IMR-90 (cell line): ENCODE measurements at regions not wholly inside any gene's neighbourhood (a gene's known extent, or its start where the extent isn't known, plus 50 kb on each side); places are given as distances from the start of the nearest gene placed in this dataset.
"Not testable (repeated sequence)": the region's sequence is repeated elsewhere in the genome, so short reads cannot be mapped to it uniquely, and the experiment has no call there.

Experiments used
- ATAC-seq: fragments of 200-7000 bp; cut with Tn5 transposase; 2 replicates; pipeline ENCODE4 v1.9.1; 2020; ENCODE audit warnings: low read depth, mild to moderate bottlenecking, moderate library complexity
- BruUV-seq: library from RNA; stranded (reverse); fragments of 400-500 nt; replicated peaks from 2 replicates; lab custom pipeline; 2021; lab: Mats Ljungman, UMichigan
- CTCF ChIA-PET: fragments of 300-600 bp; formaldehyde crosslinking; extraction: SDS; loops from one replicate; lab custom pipeline; 2021; ENCODE audit warnings: antibody characterized with exemption; lab: Yijun Ruan, JAX
- POLR2A ChIA-PET: fragments of 300-600 bp; sonication (Branson Sonifier 250); formaldehyde crosslinking; loops from one replicate; lab custom pipeline; 2022; ENCODE audit warnings: antibody characterized with exemption; ENCODE audit not compliant: unreplicated experiment; lab: Charles Lee
- DNase-seq: peaks from one replicate; pipeline ENCODE4 v3.0.0; 2013
- H2AFZ ChIP-seq: replicated peaks from 2 replicates; pipeline ENCODE3; 2013; ENCODE audit warnings: low read length, mild to moderate bottlenecking; ENCODE audit not compliant: poor library complexity
- H2AK5ac ChIP-seq: 2 replicates; pipeline ENCODE4 v1.6.1; 2013; ENCODE audit warnings: low read depth, low read length, inconsistent platforms
- H2AK9ac ChIP-seq: replicated peaks from 2 replicates; pipeline ENCODE3; 2013; ENCODE audit warnings: mild to moderate bottlenecking, low read depth, low read length, moderate library complexity; ENCODE audit not compliant: poor library complexity
- H2BK120ac ChIP-seq: 2 replicates; pipeline ENCODE4 v1.6.1; 2013; ENCODE audit warnings: low read depth, low read length, inconsistent platforms
- H2BK15ac ChIP-seq: 3 replicates; pipeline ENCODE4 v1.6.1; 2013; ENCODE audit warnings: low read depth, low read length, inconsistent platforms
- H2BK20ac ChIP-seq: 2 replicates; pipeline ENCODE4 v1.6.1; 2013; ENCODE audit warnings: low read depth, mild to moderate bottlenecking, inconsistent platforms, low read length, moderate library complexity
- H2BK5ac ChIP-seq: 2 replicates; pipeline ENCODE4 v1.6.1; 2013; ENCODE audit warnings: mild to moderate bottlenecking, low read depth, low read length, inconsistent platforms; ENCODE audit not compliant: poor library complexity, severe bottlenecking
- H3K14ac ChIP-seq: replicated peaks from 2 replicates; pipeline ENCODE4 v1.6.1; 2013; ENCODE audit warnings: low read depth, low read length, inconsistent platforms
- H3K18ac ChIP-seq: 2 replicates; pipeline ENCODE4 v1.6.1; 2013; ENCODE audit warnings: low read depth, low read length, control low read depth
- H3K23ac ChIP-seq: 2 replicates; pipeline ENCODE4 v1.6.1; 2013; ENCODE audit warnings: low read depth, low read length, inconsistent platforms
- H3K27ac ChIP-seq: 2 replicates; pipeline ENCODE4 v1.5.1; 2013; ENCODE audit warnings: mild to moderate bottlenecking, control low read depth, low read length; ENCODE audit not compliant: insufficient read depth
- H3K27me3 ChIP-seq: 2 replicates; pipeline ENCODE4 v1.6.1; 2013; ENCODE audit warnings: low read length; ENCODE audit not compliant: control insufficient read depth, insufficient read depth
- H3K36me3 ChIP-seq: 2 replicates; pipeline ENCODE4 v1.6.1; 2013; ENCODE audit warnings: low read length, mixed read lengths; ENCODE audit not compliant: control insufficient read depth, insufficient read depth
- H3K4ac ChIP-seq: 2 replicates; pipeline ENCODE4 v1.6.1; 2013; ENCODE audit warnings: low read depth, low read length, inconsistent platforms
- H3K4me1 ChIP-seq: 2 replicates; pipeline ENCODE4 v1.6.1; 2013; ENCODE audit warnings: low read length, mixed read lengths; ENCODE audit not compliant: control insufficient read depth, insufficient read depth
- H3K4me2 ChIP-seq: 2 replicates; pipeline ENCODE4 v1.6.1; 2013; ENCODE audit warnings: low read depth, mild to moderate bottlenecking, control low read depth, low read length, moderate library complexity
- H3K4me3 ChIP-seq: 2 replicates; pipeline ENCODE4 v1.5.1; 2013; ENCODE audit warnings: low read depth, mild to moderate bottlenecking, control low read depth, low read length, moderate library complexity; ENCODE audit not compliant: insufficient read depth
- H3K56ac ChIP-seq: 2 replicates; pipeline ENCODE4 v1.6.1; 2013; ENCODE audit warnings: low read length, inconsistent platforms; ENCODE audit not compliant: insufficient read depth; ENCODE audit errors: extremely low read depth
- H3K79me1 ChIP-seq, 2 experiments: 2 replicates each; pipeline ENCODE4 v1.6.1; 2013; ENCODE audit warnings: low read length in 2 of 2, inconsistent platforms in 1 of 2, low read depth in 1 of 2
- H3K9ac ChIP-seq: 2 replicates; pipeline ENCODE4 v1.6.1; 2013; ENCODE audit warnings: low read depth, low read length, control low read depth
- H3K9me1 ChIP-seq: 2 replicates; pipeline ENCODE4 v1.6.1; 2013; ENCODE audit warnings: low read length, inconsistent platforms; ENCODE audit not compliant: insufficient read depth
- H3K9me3 ChIP-seq: 2 replicates; pipeline ENCODE4 v1.6.1; 2013; ENCODE audit warnings: low read length; ENCODE audit not compliant: control insufficient read depth, insufficient read depth
- H4K20me1 ChIP-seq: 2 replicates; pipeline ENCODE4 v1.6.1; 2013; ENCODE audit warnings: low read length, inconsistent platforms; ENCODE audit not compliant: insufficient read depth
- H4K5ac ChIP-seq: 2 replicates; pipeline ENCODE4 v1.6.1; 2013; ENCODE audit warnings: mild to moderate bottlenecking, low read depth, low read length, control low read depth
- H4K8ac ChIP-seq, 2 experiments: 2 replicates each; pipeline ENCODE4 v1.6.1; 2013; ENCODE audit warnings: low read depth in 2 of 2, low read length in 2 of 2, control low read depth in 1 of 2, inconsistent platforms in 1 of 2
- H4K91ac ChIP-seq: 2 replicates; pipeline ENCODE4 v1.6.1; 2013; ENCODE audit warnings: low read depth, low read length, inconsistent platforms; ENCODE audit not compliant: insufficient read depth
- WGBS, 2 experiments: methylation state at CpG; one replicate each; pipeline versions ENCODE4 v1.1.5 to v1.1.7; 2013; ENCODE audit warnings: missing lambda C conversion rate in 2 of 2; ENCODE audit not compliant: insufficient read length in 1 of 2; ENCODE audit errors: extremely low coverage in 2 of 2; 5-methylcytosine and 5-hydroxymethylcytosine counted together
- dilution Hi-C: fragments of 300-500 bp; cut with HindIII; formaldehyde crosslinking; loops from one replicate; pipeline ENCODE4 v1.14.3; 2018; ENCODE audit warnings: low sequenced_read_pairs; ENCODE audit not compliant: unreplicated experiment
- in situ Hi-C: fragments of 300-500 bp; cut with MboI; formaldehyde crosslinking; loops from 3 replicates; pipeline ENCODE4 v1.14.3; 2019; ENCODE audit warnings: low sequenced_read_pairs, inconsistent platforms, mixed read lengths
- intact Hi-C: fragments of 100-400 bp; cut with micrococcal nuclease; formaldehyde crosslinking; loops from 2 replicates; pipeline ENCODE4 v1.10.0; 2022

DNA sequence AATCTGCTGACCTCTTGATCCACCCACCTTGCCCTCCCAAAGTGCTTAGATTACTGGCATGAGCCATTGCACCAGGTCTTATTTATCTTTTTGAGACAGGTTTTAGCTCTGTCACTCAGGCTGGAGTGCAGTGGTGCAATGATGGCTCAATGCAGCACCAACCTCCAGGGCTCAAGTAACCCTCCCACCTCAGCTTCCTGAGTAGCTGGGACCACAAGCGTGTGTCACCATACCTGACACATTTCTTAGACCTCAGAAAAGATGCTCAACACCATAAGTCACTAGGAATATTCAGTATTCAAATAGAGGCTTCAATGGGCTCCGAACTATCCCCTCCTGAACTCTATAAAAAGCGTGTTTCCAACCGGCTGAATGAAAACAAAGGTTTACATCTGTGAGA is 268.6 kb upstream of the ZNF337 start:
- H3K9me1 ChIP-seq, H3K27me3 ChIP-seq, H2AK9ac ChIP-seq, BruUV-seq, POLR2A ChIA-PET, H4K8ac ChIP-seq, H3K4me3 ChIP-seq, H3K36me3 ChIP-seq, H3K4me2 ChIP-seq, in situ Hi-C loops, H3K9ac ChIP-seq, H3K4ac ChIP-seq, H4K20me1 ChIP-seq, CTCF ChIA-PET, H2AFZ ChIP-seq, H3K56ac ChIP-seq, H3K18ac ChIP-seq, H2AK5ac ChIP-seq, H3K27ac ChIP-seq, H2BK120ac ChIP-seq, H4K91ac ChIP-seq, H3K14ac ChIP-seq, H3K4me1 ChIP-seq, H3K9me3 ChIP-seq, intact Hi-C loops, H2BK20ac ChIP-seq, H3K79me1 ChIP-seq, ATAC-seq, H2BK5ac ChIP-seq, H2BK15ac ChIP-seq, dilution Hi-C loops, H3K23ac ChIP-seq, DNase-seq, H4K5ac ChIP-seq: not testable (repeated sequence)
- no CpG with 5 or more reads among the region's 4 CpGs for WGBS, 2 experiments

DNA sequence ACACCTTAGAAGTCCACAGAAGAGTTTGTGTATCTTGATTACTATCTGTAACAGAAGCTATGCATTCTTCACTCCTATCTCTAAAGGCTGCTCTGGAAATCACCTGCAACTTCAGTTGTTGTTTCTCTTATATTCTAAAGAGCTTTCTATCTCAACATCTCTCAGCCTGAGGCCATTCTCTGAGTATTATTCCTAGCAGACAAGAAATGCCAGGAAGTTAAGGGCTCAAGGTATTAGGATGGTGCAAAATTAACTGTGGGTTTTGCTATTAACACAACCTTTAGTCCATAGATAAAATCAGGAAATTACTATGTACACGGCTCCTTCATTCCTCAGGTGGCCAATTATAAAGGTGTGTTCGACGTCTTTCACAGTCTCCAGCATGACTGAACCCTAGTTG is 257.2 kb upstream of the ZNF337 start:
- BruUV-seq, H3K4me2 ChIP-seq, H4K20me1 ChIP-seq, H2AFZ ChIP-seq, H3K27ac ChIP-seq, H2BK20ac ChIP-seq, H4K5ac ChIP-seq, H2AK9ac ChIP-seq, H3K56ac ChIP-seq, H3K9ac ChIP-seq, H4K8ac ChIP-seq, H2BK15ac ChIP-seq, ATAC-seq, H3K4me1 ChIP-seq, H3K9me1 ChIP-seq, H3K23ac ChIP-seq, DNase-seq, in situ Hi-C loops, POLR2A ChIA-PET, H3K79me1 ChIP-seq, H2BK5ac ChIP-seq, CTCF ChIA-PET, H3K14ac ChIP-seq, dilution Hi-C loops, intact Hi-C loops, H3K4ac ChIP-seq, H2BK120ac ChIP-seq, H3K27me3 ChIP-seq, H2AK5ac ChIP-seq, H3K9me3 ChIP-seq, H3K36me3 ChIP-seq, H4K91ac ChIP-seq, H3K4me3 ChIP-seq, H3K18ac ChIP-seq: not testable (repeated sequence)
- no CpG with 5 or more reads among the region's 3 CpGs for WGBS, 2 experiments
